GM12865 (cell line): ENCODE measurements at regions not wholly inside any gene's neighbourhood (a gene's known extent, or its start where the extent isn't known, plus 50 kb on each side); places are given as distances from the start of the nearest gene placed in this dataset.

Experiments used
- DNase-seq: peaks from one replicate; pipeline ENCODE4 v3.0.0; 2010; ENCODE audit warnings: low read depth
- H3K4me3 ChIP-seq: 2 replicates; pipeline ENCODE4 v1.5.1; 2011; ENCODE audit warnings: mild to moderate bottlenecking, low read depth, low read length, control low read depth
- CTCF ChIP-seq: IDR thresholded peaks from 2 replicates; pipeline ENCODE4 v1.5.1; 2011; ENCODE audit warnings: low read length, control low read depth, low read depth, inconsistent platforms; ENCODE audit not compliant: insufficient read depth; ENCODE audit errors: missing control alignments

GRCh38 chr9:14533867-14534640 is 159.2 kb downstream of the ZDHHC21 start:
- no peak for DNase-seq
- no peak for TF ChIP-seq CTCF
- H3K4me3 ChIP-seq, result no peak overlapping the region

- DNase-seq, result no peak
- TF ChIP-seq CTCF, result no peak
- no peak overlapping the region for H3K4me3 ChIP-seq
Observed at GRCh38 chr9:14532456-14533115, 160.6 kb downstream of the ZDHHC21 start.

GRCh38 chr9:14531341-14532269 is 161.6 kb downstream of the ZDHHC21 start:
- DNase-seq, result no peak
- H3K4me3 ChIP-seq, result no peak overlapping the region
- TF ChIP-seq CTCF, result no peak

- TF ChIP-seq CTCF, result no peak
- no peak for DNase-seq
- no peak overlapping the region for H3K4me3 ChIP-seq
Observed at GRCh38 chr9:14530841-14531240, 162.4 kb downstream of the ZDHHC21 start.

GRCh38 chr9:14530366-14530765 is 162.9 kb downstream of the ZDHHC21 start:
- TF ChIP-seq CTCF, result no peak
- no peak overlapping the region for H3K4me3 ChIP-seq
- no peak for DNase-seq

- TF ChIP-seq CTCF, result no peak
- DNase-seq, result no peak
- no peak overlapping the region for H3K4me3 ChIP-seq
Observed at GRCh38 chr9:14529629-14530028, 163.6 kb downstream of the ZDHHC21 start.
